MCF 10A (cell line): ENCODE measurements at regions not wholly inside any gene's neighbourhood (a gene's known extent, or its start where the extent isn't known, plus 50 kb on each side); places are given as distances from the start of the nearest gene placed in this dataset.

Experiments used
- BruUV-seq: library from RNA; stranded (reverse); fragments of 400-500 nt; replicated peaks from 2 replicates; lab custom pipeline; 2021; lab: Mats Ljungman, UMichigan
- CTCF ChIA-PET: fragments of 300-600 bp; sonication (Branson Sonifier 250); formaldehyde crosslinking; extraction: SDS; loops from one replicate; lab custom pipeline; 2021; ENCODE audit warnings: antibody characterized with exemption, inconsistent platforms; lab: Yijun Ruan, JAX
- POLR2A ChIA-PET: fragments of 300-600, 350-650 bp; sonication (Branson Sonifier 250); formaldehyde crosslinking; extraction: SDS; loops from one replicate; lab custom pipeline; 2020; ENCODE audit warnings: antibody characterized with exemption, inconsistent platforms; lab: Yijun Ruan, JAX
- DNase-seq: peaks from one replicate; pipeline ENCODE4 v3.0.0-alpha.2; 2018; ENCODE audit not compliant: unreplicated experiment
- H3K27ac Mint-ChIP-seq: one replicate; pipeline ENCODE4 v1.8.0; 2022; ENCODE audit warnings: mild to moderate bottlenecking, low read depth, mixed read lengths; ENCODE audit not compliant: unreplicated experiment
- H3K27me3 Mint-ChIP-seq: one replicate; pipeline ENCODE4 v1.8.0; 2022; ENCODE audit warnings: mixed read lengths; ENCODE audit not compliant: insufficient read depth, unreplicated experiment
- H3K36me3 Mint-ChIP-seq: one replicate; pipeline ENCODE4 v1.8.0; 2022; ENCODE audit warnings: mild to moderate bottlenecking, moderate library complexity, mixed read lengths; ENCODE audit not compliant: insufficient read depth, unreplicated experiment
- H3K4me1 Mint-ChIP-seq: one replicate; pipeline ENCODE4 v1.8.0; 2022; ENCODE audit warnings: mixed read lengths; ENCODE audit not compliant: insufficient read depth, unreplicated experiment
- H3K4me3 Mint-ChIP-seq: one replicate; pipeline ENCODE4 v1.8.0; 2022; ENCODE audit warnings: mild to moderate bottlenecking, moderate library complexity, mixed read lengths; ENCODE audit not compliant: unreplicated experiment
- H3K9me3 Mint-ChIP-seq: one replicate; pipeline ENCODE4 v1.8.0; 2022; ENCODE audit warnings: mixed read lengths; ENCODE audit not compliant: unreplicated experiment
- CTCF ChIP-seq: fragments of 200-600 bp; IDR thresholded peaks from one replicate; pipeline ENCODE4 v1.8.0; 2022; ENCODE audit warnings: antibody characterized with exemption, mild to moderate bottlenecking; ENCODE audit not compliant: unreplicated experiment
- intact Hi-C: fragments of 100-400 bp; cut with micrococcal nuclease; formaldehyde crosslinking; loops from 2 replicates; pipeline ENCODE4 v1.14.1; 2022

GRCh38 chr13:84962849-84963248 lies 836.4 kb downstream of the SLITRK6 start:
- Mint-ChIP-seq H3K4me1 (no peaks in the 10 kb centered on the region), H3K4me3 (no peak overlapping the region), H3K36me3 (no peaks in the 10 kb centered on the region), H3K27me3 (no peaks in the 10 kb centered on the region), H3K9me3 (no peaks in the 10 kb centered on the region), H3K27ac (no peak overlapping the region)
- CTCF ChIA-PET, result interaction anchor here (0.5 to 0.7 kb wide), 2 partner anchors 12 to 73 kb away, joined by 3 read pairs; no protein-coding TSS in a partner anchor
- no peak for DNase-seq
- TF ChIP-seq CTCF, result no peak
- no TSS peak for BruUV-seq
- POLR2A ChIA-PET, result no interaction called here
- intact Hi-C loops, result no loop called here

- no peaks in the 10 kb centered on the region for H3K4me1 Mint-ChIP-seq
- no peaks in the 10 kb centered on the region for H3K36me3 Mint-ChIP-seq
- no peaks in the 10 kb centered on the region for H3K27me3 Mint-ChIP-seq
- BruUV-seq, result no TSS peak
- ChIA-PET POLR2A (no interaction called here), CTCF (interaction anchor here (0.5 to 1.1 kb wide), 3 partner anchors 13 to 54 kb away, joined by 3 read pairs; no protein-coding TSS in a partner anchor)
- H3K9me3 Mint-ChIP-seq, result no peaks in the 10 kb centered on the region
- no peak for TF ChIP-seq CTCF
- H3K27ac Mint-ChIP-seq, result no peak overlapping the region
- intact Hi-C loops, result no loop called here
- no peak overlapping the region for H3K4me3 Mint-ChIP-seq
- DNase-seq, result no peak
These were observed 837.0 kb downstream of the SLITRK6 start for GRCh38 chr13:84962141-84962750.

GRCh38 chr13:84961023-84961422 lies 838.2 kb downstream of the SLITRK6 start:
- H3K4me3 Mint-ChIP-seq, result no peak overlapping the region
- no peak for TF ChIP-seq CTCF
- H3K4me1 Mint-ChIP-seq, result no peaks in the 10 kb centered on the region
- no peaks in the 10 kb centered on the region for H3K27me3 Mint-ChIP-seq
- no peaks in the 10 kb centered on the region for H3K9me3 Mint-ChIP-seq
- DNase-seq, result no peak
- no peak overlapping the region for H3K27ac Mint-ChIP-seq
- BruUV-seq, result no TSS peak
- intact Hi-C loops, result no loop called here
- POLR2A ChIA-PET, result no interaction called here
- CTCF ChIA-PET, result interaction anchor here (0.6 to 1.1 kb wide), 2 partner anchors 45 to 848 kb away, joined by 3 read pairs; no protein-coding TSS in a partner anchor
- H3K36me3 Mint-ChIP-seq, result no peaks in the 10 kb centered on the region

- no peaks in the 10 kb centered on the region for H3K9me3 Mint-ChIP-seq
- ChIA-PET CTCF (no interaction called here), POLR2A (no interaction called here)
- H3K27ac Mint-ChIP-seq, result no peak overlapping the region
- H3K27me3 Mint-ChIP-seq, result no peaks in the 10 kb centered on the region
- no peak for DNase-seq
- TF ChIP-seq CTCF, result no peak
- H3K4me1 Mint-ChIP-seq, result no peaks in the 10 kb centered on the region
- H3K36me3 Mint-ChIP-seq, result no peaks in the 10 kb centered on the region
- no peak overlapping the region for H3K4me3 Mint-ChIP-seq
- BruUV-seq, result no TSS peak
- intact Hi-C loops, result no loop called here
These were observed 839.4 kb downstream of the SLITRK6 start for GRCh38 chr13:84959818-84960217.
